ENCODE measurements at regions not wholly inside any gene's neighbourhood (a gene's known extent, or its start where the extent isn't known, plus 50 kb on each side); places are given as distances from the start of the nearest gene placed in this dataset.

GRCh38 chr11:90493379-90493778 is 270.5 kb upstream of the CHORDC1 start:
- Histone ChIP-seq H3K9me1 (replicated peaks; ENCODE audit: control insufficient read depth, extremely low read depth, insufficient read depth, low read length) (no peaks in the 10 kb centered on the region), H3K79me2 (ENCODE audit: control insufficient read depth, insufficient read depth, low read length) (no peaks in the 10 kb centered on the region), H3K27me3 (ENCODE audit: control insufficient read depth in 2 of 2, insufficient read depth in 2 of 2, low read length in 2 of 2) (no peaks in the 10 kb centered on the region), H3K9me3 (replicated peaks; ENCODE audit: control insufficient read depth, insufficient read depth, low read length) (no peaks in the 10 kb centered on the region), H3K4me2 (ENCODE audit: insufficient read depth, low read length) (no peak overlapping the region), H2AFZ (ENCODE audit: low read depth, low read length) (no peak overlapping the region), H3K4me1 (ENCODE audit: control insufficient read depth, extremely low read depth, insufficient read depth, low read length) (no peaks in the 10 kb centered on the region), H3K9ac (replicated peaks; ENCODE audit: extremely low read depth, insufficient read depth, low read length) (no peak overlapping the region), H3K27ac (ENCODE audit: insufficient read depth, low read depth, low read length) (no peak overlapping the region), H3K4me3 (replicated peaks in 1 of 3; ENCODE audit: insufficient read depth in 1 of 3, low read depth in 1 of 3, low read length in 3 of 3) (no peak overlapping the region), H3K36me3 (ENCODE audit: control insufficient read depth in 2 of 2, extremely low read depth in 1 of 2, insufficient read depth in 2 of 2, low read length in 2 of 2) (no peaks in the 10 kb centered on the region), H4K20me1 (replicated peaks; ENCODE audit: control insufficient read depth, extremely low read depth, insufficient read depth, low read length) (no peaks in the 10 kb centered on the region)
- ChIA-PET CTCF (no interaction called here), POLR2A (no interaction called here)
- intact Hi-C loops (cut with micrococcal nuclease) (no loop called here), dilution Hi-C loops (cut with MboI; ENCODE audit: extremely low pct_ligation_motif_present, low sequenced_read_pairs) (no loop called here)
- TF ChIP-seq FOS (IDR thresholded peaks at IDR 0.05; ENCODE audit: borderline replicate concordance, insufficient read depth, low read length): no peak
- TF ChIP-seq CTCF (IDR thresholded peaks at IDR 0.05; ENCODE audit: extremely low read depth in 1 of 2, insufficient read depth in 1 of 2, low read depth in 1 of 2, low read length in 2 of 2): no peak
- no peak for TF ChIP-seq GATA2 (IDR thresholded peaks at IDR 0.05; ENCODE audit: insufficient read depth, insufficient read length, low read depth, low read length)
- no peak for TF ChIP-seq JUN (IDR thresholded peaks at IDR 0.05; ENCODE audit: borderline replicate concordance, insufficient read depth, insufficient read length, low read depth)
- TF ChIP-seq POLR2A (IDR thresholded peaks at IDR 0.05; ENCODE audit: low read depth, low read length): no peak
- TF ChIP-seq MAX (IDR thresholded peaks at IDR 0.05; ENCODE audit: insufficient read depth, insufficient read length): no peak
- no peak for TF ChIP-seq EZH2 (IDR thresholded peaks at IDR 0.05; ENCODE audit: borderline replicate concordance, low read depth, low read length, severe bottlenecking)
- TF ChIP-seq POLR2AphosphoS5 (IDR thresholded peaks at IDR 0.05; ENCODE audit: insufficient read depth, low read depth, low read length): no peak
- TF ChIP-seq MYC (IDR thresholded peaks at IDR 0.05; ENCODE audit: low read depth, low read length): no peak
- DNase-seq (ENCODE audit: low read depth, low spot score): no peak
- BruUV-seq (replicated peaks): no TSS peak
- no peak for FAIRE-seq

All from endothelial cell of umbilical vein (primary cell).